ENCODE measurements at regions not wholly inside any gene's neighbourhood (a gene's known extent, or its start where the extent isn't known, plus 50 kb on each side); places are given as distances from the start of the nearest gene placed in this dataset.

- TF ChIP-seq, protein P1, sequence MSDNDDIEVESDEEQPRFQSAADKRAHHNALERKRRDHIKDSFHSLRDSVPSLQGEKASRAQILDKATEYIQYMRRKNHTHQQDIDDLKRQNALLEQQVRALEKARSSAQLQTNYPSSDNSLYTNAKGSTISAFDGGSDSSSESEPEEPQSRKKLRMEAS (CRISPR knock-in tag; IDR thresholded peaks at IDR 0.05), result no peak
- TF ChIP-seq CTCF (IDR thresholded peaks at IDR 0.05), result no peak
- TF ChIP-seq NFYB (CRISPR knock-in tag; conservative IDR thresholded peaks at IDR 0.05; ENCODE audit: low read depth), result no peak
- no peak for TF ChIP-seq JUN (CRISPR knock-in tag; IDR thresholded peaks at IDR 0.05)
- no peak for TF ChIP-seq E2F5 (CRISPR knock-in tag; IDR thresholded peaks at IDR 0.05)
- no peak for TF ChIP-seq TP53 (CRISPR knock-in tag; IDR thresholded peaks at IDR 0.05)
Observed at GRCh38 chr6:44731485-44732095, 344.1 kb downstream of the CDC5L start.
